ENCODE measurements at regions not wholly inside any gene's neighbourhood (a gene's known extent, or its start where the extent isn't known, plus 50 kb on each side); places are given as distances from the start of the nearest gene placed in this dataset.

GRCh38 chr5:57370376-57370775 lies 112.2 kb downstream of the ACTBL2 start:
- dilution Hi-C loops (cut with MboI; ENCODE audit: extremely low pct_ligation_motif_present, low sequenced_read_pairs) = no loop called here
- Histone ChIP-seq H3K4me2 (ENCODE audit: control insufficient read depth, extremely low read depth, insufficient read depth, low read depth, low read length) (no peak overlapping the region), H3K27ac (ENCODE audit: control insufficient read depth, insufficient read depth, low read length) (no peak overlapping the region), H3K36me3 (ENCODE audit: control insufficient read depth in 2 of 2, extremely low read depth in 1 of 2, insufficient read depth in 2 of 2, low read length in 2 of 2) (no peaks in the 10 kb centered on the region), H3K9me1 (ENCODE audit: control insufficient read depth, extremely low read depth, insufficient read depth, low read length) (no peaks in the 10 kb centered on the region), H3K4me1 (ENCODE audit: control insufficient read depth, extremely low read depth, insufficient read depth, low read length) (peaks cover 18% of the 10 kb centered on the region), H4K20me1 (ENCODE audit: control insufficient read depth, extremely low read depth, insufficient read depth, low read length) (no peaks in the 10 kb centered on the region), H2AFZ (ENCODE audit: control insufficient read depth, low read length) (no peak overlapping the region), H3K79me2 (ENCODE audit: control insufficient read depth, insufficient read depth, low read length) (no peaks in the 10 kb centered on the region), H3K9me3 (ENCODE audit: control insufficient read depth, low read depth, low read length) (no peaks in the 10 kb centered on the region), H3K4me3 (ENCODE audit: control insufficient read depth in 2 of 3, extremely low read depth in 1 of 3, insufficient read depth in 2 of 3, low read depth in 1 of 3, low read length in 3 of 3) (no peak overlapping the region), H3K9ac (ENCODE audit: control insufficient read depth, extremely low read depth, insufficient read depth, low read length) (no peak overlapping the region), H3K27me3 (ENCODE audit: control insufficient read depth, extremely low read depth, insufficient read depth, low read length) (no peaks in the 10 kb centered on the region)
- DNase-seq (ENCODE audit: low read depth, low spot score) = no peak
- FAIRE-seq = no peak
- TF ChIP-seq EZH2 (IDR thresholded peaks at IDR 0.05; ENCODE audit: low read length) = no peak
- TF ChIP-seq CTCF (optimal IDR thresholded peaks at IDR 0.05 in 1 of 3, IDR thresholded peaks at IDR 0.05 in 1 of 3, conservative IDR thresholded peaks at IDR 0.05 in 1 of 3; ENCODE audit: extremely low read depth in 1 of 3, insufficient read depth in 2 of 3, low read length in 3 of 3) = no peak

GRCh38 chr5:57368010-57368409 lies 114.6 kb downstream of the ACTBL2 start:
- Histone ChIP-seq H3K36me3 (ENCODE audit: control insufficient read depth in 2 of 2, extremely low read depth in 1 of 2, insufficient read depth in 2 of 2, low read length in 2 of 2) (no peaks in the 10 kb centered on the region), H3K9me1 (ENCODE audit: control insufficient read depth, extremely low read depth, insufficient read depth, low read length) (no peaks in the 10 kb centered on the region), H4K20me1 (ENCODE audit: control insufficient read depth, extremely low read depth, insufficient read depth, low read length) (no peaks in the 10 kb centered on the region), H3K79me2 (ENCODE audit: control insufficient read depth, insufficient read depth, low read length) (no peaks in the 10 kb centered on the region), H3K9me3 (ENCODE audit: control insufficient read depth, low read depth, low read length) (no peaks in the 10 kb centered on the region), H3K4me3 (ENCODE audit: control insufficient read depth in 2 of 3, extremely low read depth in 1 of 3, insufficient read depth in 2 of 3, low read depth in 1 of 3, low read length in 3 of 3) (no peak overlapping the region), H3K4me1 (ENCODE audit: control insufficient read depth, extremely low read depth, insufficient read depth, low read length) (peaks cover 21% of the 10 kb centered on the region), H3K4me2 (ENCODE audit: control insufficient read depth, extremely low read depth, insufficient read depth, low read depth, low read length) (no peak overlapping the region), H3K27me3 (ENCODE audit: control insufficient read depth, extremely low read depth, insufficient read depth, low read length) (no peaks in the 10 kb centered on the region), H3K27ac (ENCODE audit: control insufficient read depth, insufficient read depth, low read length) (no peak overlapping the region), H2AFZ (ENCODE audit: control insufficient read depth, low read length) (no peak overlapping the region), H3K9ac (ENCODE audit: control insufficient read depth, extremely low read depth, insufficient read depth, low read length) (no peak overlapping the region)
- no peak for TF ChIP-seq EZH2 (IDR thresholded peaks at IDR 0.05; ENCODE audit: low read length)
- no peak for TF ChIP-seq CTCF (optimal IDR thresholded peaks at IDR 0.05 in 1 of 3, IDR thresholded peaks at IDR 0.05 in 1 of 3, conservative IDR thresholded peaks at IDR 0.05 in 1 of 3; ENCODE audit: extremely low read depth in 1 of 3, insufficient read depth in 2 of 3, low read length in 3 of 3)
- DNase-seq (ENCODE audit: low read depth, low spot score) = no peak
- dilution Hi-C loops (cut with MboI; ENCODE audit: extremely low pct_ligation_motif_present, low sequenced_read_pairs) = no loop called here
- FAIRE-seq = peak; percentile 65

Data from keratinocyte (primary cell).